Rectal smooth muscle tissue (tissue), 1 donor: ENCODE measurements at regions not wholly inside any gene's neighbourhood (a gene's known extent, or its start where the extent isn't known, plus 50 kb on each side); places are given as distances from the start of the nearest gene placed in this dataset.

Experiments used
- H3K27ac ChIP-seq: one replicate; pipeline ENCODE4 v1.7.0; 2013; ENCODE audit warnings: low read depth, low read length, inconsistent platforms
- H3K27me3 ChIP-seq: one replicate; pipeline ENCODE4 v1.7.0; 2013; ENCODE audit warnings: low read length; ENCODE audit not compliant: control insufficient read depth, insufficient read depth
- H3K36me3 ChIP-seq: one replicate; pipeline ENCODE4 v1.7.0; 2013; ENCODE audit warnings: low read length; ENCODE audit not compliant: control insufficient read depth, insufficient read depth
- H3K4me1 ChIP-seq: one replicate; pipeline ENCODE4 v1.7.0; 2013; ENCODE audit warnings: low read length; ENCODE audit not compliant: control insufficient read depth, insufficient read depth
- H3K4me3 ChIP-seq: one replicate; pipeline ENCODE4 v1.7.0; 2013; ENCODE audit warnings: low read length
- H3K9ac ChIP-seq: one replicate; pipeline ENCODE4 v1.7.0; 2013; ENCODE audit warnings: low read length

DNA sequence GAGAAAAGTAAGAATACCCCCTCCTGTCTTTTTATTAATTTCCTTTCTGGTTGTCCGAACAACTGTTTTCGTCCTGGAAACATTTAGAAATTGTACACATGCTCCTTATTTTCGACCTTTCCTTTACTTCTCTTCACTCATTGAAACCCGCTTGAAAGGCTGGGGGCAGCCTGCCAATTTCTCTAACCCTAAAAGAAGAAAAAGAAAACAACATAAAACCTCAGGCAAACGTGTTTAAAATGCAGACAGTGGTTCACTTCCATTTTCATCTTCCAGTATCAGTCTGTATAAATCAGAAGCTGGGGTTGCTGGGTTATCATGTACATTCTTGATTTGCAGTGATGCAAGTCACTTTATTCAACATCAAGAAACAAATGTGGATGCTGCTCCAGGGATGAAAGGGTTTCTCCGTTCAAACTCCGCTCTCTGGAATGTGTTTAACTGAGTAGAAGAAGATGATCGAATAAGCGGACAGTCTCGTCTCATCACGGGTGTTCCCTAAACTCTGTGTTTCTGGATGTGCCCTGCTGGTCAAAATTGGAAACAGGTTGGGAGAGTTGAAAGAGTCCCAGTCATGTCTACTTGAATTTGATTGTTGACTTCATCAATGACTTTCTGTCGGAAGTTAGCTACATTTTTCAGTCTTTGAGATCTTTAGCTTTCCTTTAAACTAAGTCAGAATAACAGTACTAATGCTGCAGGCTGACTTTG, 1042.2 kb downstream of the BCL11B start:
- no peaks in the 10 kb centered on the region for H3K36me3 ChIP-seq
- no peaks in the 10 kb centered on the region for H3K4me1 ChIP-seq
- no peak overlapping the region for H3K27ac ChIP-seq
- H3K9ac ChIP-seq = no peak overlapping the region
- H3K4me3 ChIP-seq = no peak overlapping the region
- no peaks in the 10 kb centered on the region for H3K27me3 ChIP-seq

DNA sequence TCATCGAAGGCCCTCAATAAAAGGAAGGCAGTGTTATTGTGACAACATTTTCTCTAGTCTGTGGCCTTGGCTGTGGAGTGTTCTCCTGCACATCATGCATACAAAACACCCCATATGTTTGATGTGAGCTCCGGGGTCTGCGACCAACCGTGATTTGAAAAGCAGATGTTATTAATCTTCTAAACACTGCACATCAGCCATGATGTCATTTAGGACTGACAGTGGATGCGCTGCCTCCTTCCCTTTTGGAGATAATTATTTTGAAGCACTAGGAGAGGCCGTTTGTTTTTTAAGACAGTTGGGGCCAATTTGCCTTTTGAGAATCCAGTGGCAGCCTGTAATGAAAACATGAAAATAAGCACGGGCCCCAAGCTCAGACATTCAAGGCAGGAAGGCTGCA, 1041.6 kb downstream of the BCL11B start:
- no peak overlapping the region for H3K4me3 ChIP-seq
- H3K27ac ChIP-seq = no peak overlapping the region
- no peaks in the 10 kb centered on the region for H3K36me3 ChIP-seq
- H3K27me3 ChIP-seq = no peaks in the 10 kb centered on the region
- H3K9ac ChIP-seq = no peak overlapping the region
- no peaks in the 10 kb centered on the region for H3K4me1 ChIP-seq

DNA sequence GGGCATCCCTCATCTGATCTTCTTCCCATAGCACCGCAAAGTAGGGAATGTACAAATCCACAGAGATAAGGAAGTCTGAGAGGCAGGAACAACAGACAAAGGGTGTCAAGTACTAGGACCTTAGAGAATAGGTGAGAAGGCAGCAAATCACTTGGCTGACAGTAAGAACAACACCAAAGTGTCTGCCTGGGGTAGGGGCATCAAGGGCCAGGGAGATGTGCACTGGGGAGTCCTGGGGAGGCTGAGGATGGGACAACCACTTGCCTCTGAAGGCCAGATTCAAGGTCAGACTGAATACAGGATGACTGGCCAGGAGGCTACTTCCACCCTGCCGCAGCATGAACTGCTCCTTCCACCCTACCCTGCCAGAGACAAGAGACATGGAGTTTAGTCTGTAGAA, 1040.8 kb downstream of the BCL11B start:
- Histone ChIP-seq H3K4me3 (no peak overlapping the region), H3K27ac (no peak overlapping the region), H3K27me3 (no peaks in the 10 kb centered on the region), H3K9ac (no peak overlapping the region), H3K4me1 (no peaks in the 10 kb centered on the region), H3K36me3 (no peaks in the 10 kb centered on the region)

DNA sequence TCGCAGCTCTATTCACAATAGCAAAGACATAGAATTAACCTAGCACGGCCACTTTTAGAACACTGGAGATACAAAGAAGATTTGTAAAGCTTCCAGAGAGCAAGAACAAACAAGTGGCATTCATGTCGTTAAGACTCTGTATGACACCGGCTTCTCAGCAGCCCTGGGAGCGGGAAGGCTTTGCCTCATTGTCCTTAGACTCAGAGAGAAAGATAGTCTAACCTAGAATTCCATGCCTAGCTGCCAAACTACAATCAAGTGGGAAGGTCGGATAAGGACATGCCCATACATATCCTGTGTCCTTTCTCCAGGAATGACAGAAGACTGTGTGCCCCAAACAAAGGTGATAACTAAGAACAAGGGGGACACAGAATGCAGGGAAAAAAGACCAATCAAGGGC, 1038.3 kb downstream of the BCL11B start:
- Histone ChIP-seq H3K36me3 (no peaks in the 10 kb centered on the region), H3K27me3 (no peaks in the 10 kb centered on the region), H3K27ac (no peak overlapping the region), H3K9ac (no peak overlapping the region), H3K4me3 (no peak overlapping the region), H3K4me1 (no peaks in the 10 kb centered on the region)

DNA sequence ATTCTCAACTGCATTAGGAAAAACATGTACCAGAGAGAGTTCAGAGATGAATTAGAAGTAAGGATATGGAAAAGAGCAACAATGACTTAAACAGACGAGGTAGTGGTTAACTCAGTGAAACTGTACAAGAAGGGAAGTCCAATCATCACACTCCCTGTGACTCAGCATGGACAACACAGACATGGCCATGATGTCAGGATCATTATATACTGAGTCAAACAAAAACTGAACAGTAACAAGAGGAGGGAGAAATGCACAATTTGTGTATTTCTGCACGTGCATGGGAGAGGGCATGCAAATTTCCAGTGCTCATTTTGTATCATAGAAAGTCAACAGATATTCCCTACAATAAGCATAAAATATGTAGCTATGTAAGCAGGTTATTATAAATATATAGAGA, 1037.8 kb downstream of the BCL11B start:
- no peak overlapping the region for H3K9ac ChIP-seq
- H3K27me3 ChIP-seq = no peaks in the 10 kb centered on the region
- no peaks in the 10 kb centered on the region for H3K36me3 ChIP-seq
- H3K27ac ChIP-seq = no peak overlapping the region
- H3K4me1 ChIP-seq = no peaks in the 10 kb centered on the region
- H3K4me3 ChIP-seq = no peak overlapping the region

DNA sequence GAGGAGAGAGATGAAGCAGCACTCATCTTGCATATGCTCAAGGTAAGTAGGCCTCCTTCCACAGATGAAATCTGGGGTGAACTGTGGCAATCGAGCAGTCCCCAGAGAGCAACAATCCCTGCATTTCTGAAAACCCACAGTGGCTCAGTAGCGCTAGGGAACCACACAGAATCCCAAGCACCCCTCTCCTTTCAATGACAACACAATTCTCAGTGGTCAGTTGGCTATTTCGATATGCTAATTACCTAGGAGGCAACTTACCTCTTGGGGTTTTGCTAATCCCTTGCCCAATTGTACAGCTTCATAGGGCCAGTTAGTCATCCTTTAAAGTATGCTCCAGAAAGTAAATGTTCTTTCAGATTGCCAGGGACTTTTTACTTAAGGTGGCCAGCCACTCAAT, 1035.7 kb downstream of the BCL11B start:
- Histone ChIP-seq H3K9ac (no peak overlapping the region), H3K27me3 (no peaks in the 10 kb centered on the region), H3K27ac (no peak overlapping the region), H3K4me1 (no peaks in the 10 kb centered on the region), H3K4me3 (no peak overlapping the region), H3K36me3 (no peaks in the 10 kb centered on the region)

DNA sequence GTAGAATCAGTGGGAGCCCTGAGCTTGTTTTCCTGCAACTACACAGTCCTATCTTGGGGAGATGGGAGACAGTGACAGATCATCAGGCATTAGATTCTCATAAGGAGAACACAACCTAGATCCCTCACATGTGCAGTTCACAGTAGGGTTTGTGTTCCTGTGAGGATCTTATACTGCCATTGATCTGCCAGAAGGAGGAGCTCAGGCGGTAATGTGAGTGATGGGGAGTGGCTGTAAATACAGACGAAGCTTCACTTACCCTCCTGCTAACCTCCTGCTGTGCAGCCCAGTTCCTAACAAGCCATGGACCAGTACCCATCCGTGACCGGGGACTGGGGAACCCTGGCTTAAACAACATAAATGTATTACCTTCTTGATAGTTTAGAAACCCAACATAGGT, 1034.1 kb downstream of the BCL11B start:
- no peaks in the 10 kb centered on the region for H3K36me3 ChIP-seq
- no peaks in the 10 kb centered on the region for H3K4me1 ChIP-seq
- no peak overlapping the region for H3K27ac ChIP-seq
- H3K27me3 ChIP-seq = no peaks in the 10 kb centered on the region
- no peak overlapping the region for H3K9ac ChIP-seq
- no peak overlapping the region for H3K4me3 ChIP-seq

DNA sequence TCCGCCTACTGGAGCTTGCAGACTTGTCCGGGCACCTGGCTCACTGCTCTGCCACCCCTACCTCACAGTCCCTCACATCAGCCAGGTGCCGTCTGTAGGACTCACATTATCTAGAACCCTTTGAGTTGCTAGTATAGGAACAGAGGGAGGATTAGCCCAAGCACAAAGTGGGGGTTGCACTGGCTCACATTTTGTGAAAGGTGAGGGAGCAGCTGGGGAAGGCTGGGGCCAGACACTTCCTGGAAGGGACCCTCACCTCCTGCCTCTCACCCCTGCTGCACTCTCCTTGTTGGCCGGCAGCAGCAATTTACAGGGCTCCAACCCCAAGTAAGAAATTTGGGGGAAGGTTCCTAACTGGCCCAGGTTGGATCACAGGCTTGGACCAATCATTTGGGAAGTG, 1031.6 kb downstream of the BCL11B start:
- no peaks in the 10 kb centered on the region for H3K27me3 ChIP-seq
- H3K9ac ChIP-seq = no peak overlapping the region
- no peak overlapping the region for H3K27ac ChIP-seq
- no peaks in the 10 kb centered on the region for H3K36me3 ChIP-seq
- H3K4me3 ChIP-seq = no peak overlapping the region
- no peaks in the 10 kb centered on the region for H3K4me1 ChIP-seq

DNA sequence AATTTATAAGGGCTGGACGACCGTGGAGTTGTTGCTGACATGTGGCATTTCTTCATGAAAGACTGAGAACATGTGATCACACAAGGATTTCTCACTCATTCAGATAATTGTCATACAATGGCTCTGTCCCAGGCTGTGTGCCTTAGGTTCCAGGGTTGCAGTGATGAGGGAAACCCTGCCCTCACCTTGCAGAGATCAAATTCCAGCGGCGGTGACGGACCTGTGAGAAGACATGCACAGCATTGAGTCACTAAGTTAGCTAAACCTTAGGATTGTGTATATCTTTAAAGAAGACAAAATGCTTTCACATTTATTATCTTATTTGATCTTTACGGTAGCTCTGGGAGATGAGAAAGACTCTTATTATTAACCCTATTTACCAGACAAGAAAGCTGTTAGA, 1029.1 kb downstream of the BCL11B start:
- no peaks in the 10 kb centered on the region for H3K36me3 ChIP-seq
- H3K27ac ChIP-seq = no peak overlapping the region

DNA sequence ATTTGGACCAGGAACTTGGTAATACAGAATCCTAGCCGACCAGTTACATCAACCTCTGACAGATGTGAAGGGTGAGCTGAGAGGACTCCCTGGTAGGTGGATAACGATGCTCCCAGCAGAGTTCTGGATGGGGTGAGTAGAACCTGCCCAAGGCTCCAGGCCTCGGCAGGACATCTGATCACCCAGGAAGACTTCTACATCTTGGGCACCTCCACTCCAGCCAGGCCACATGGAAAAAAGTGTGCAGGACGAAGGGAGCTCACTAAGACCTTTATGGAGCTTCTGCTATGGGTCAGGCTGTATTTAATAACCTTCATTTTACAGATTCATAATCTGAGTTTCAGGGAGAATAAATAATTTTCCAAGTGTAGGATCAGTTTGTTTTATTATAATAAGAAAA, 1028.7 kb downstream of the BCL11B start:
- Histone ChIP-seq H3K9ac (no peak overlapping the region), H3K4me1 (no peaks in the 10 kb centered on the region), H3K36me3 (no peaks in the 10 kb centered on the region), H3K27me3 (no peaks in the 10 kb centered on the region), H3K27ac (no peak overlapping the region), H3K4me3 (no peak overlapping the region)

More for the DNA sequence above, 1029.1 kb downstream of the BCL11B start:
- Histone ChIP-seq H3K4me3 (no peak overlapping the region), H3K4me1 (no peaks in the 10 kb centered on the region), H3K27me3 (no peaks in the 10 kb centered on the region), H3K9ac (no peak overlapping the region)

DNA sequence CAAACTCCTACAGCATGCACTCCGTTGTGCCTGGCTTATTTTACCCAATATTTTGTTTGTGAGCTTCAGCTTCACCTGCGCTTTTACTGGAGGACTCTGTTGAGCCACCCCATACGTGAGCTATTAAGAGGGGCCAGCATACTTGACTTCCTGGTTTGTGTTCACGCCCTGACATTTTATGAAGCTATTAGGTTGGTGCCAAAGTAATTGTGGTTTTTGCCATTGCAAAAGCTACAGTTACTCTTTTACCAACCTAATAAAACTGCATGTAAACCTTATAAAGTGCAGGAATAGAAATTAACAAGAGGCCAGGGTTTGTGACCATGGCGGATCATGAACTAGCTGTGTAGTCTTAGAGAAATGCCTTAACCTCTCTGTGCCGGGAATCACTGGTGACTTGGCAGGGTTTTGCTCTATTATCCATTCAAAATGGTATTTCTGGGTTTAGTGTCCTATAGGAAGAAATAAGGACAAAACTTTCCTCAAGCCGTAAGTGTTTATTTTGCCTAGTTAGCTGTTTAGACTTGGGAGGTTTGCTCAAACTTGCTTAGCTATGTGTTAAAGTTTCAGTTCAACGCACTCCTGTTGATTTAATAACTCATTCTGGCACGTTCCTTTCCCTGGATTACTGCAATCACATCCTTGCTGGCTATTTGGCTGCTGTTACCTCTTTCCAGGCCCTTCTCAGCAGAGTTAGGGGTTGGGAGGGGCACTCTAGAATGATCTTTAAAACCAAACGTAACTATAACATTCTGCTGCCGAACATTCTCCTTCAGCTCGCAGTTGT, 1027.6 kb downstream of the BCL11B start:
- Histone ChIP-seq H3K27me3 (no peaks in the 10 kb centered on the region), H3K27ac (no peak overlapping the region), H3K4me1 (no peaks in the 10 kb centered on the region), H3K36me3 (no peaks in the 10 kb centered on the region), H3K4me3 (no peak overlapping the region), H3K9ac (no peak overlapping the region)

DNA sequence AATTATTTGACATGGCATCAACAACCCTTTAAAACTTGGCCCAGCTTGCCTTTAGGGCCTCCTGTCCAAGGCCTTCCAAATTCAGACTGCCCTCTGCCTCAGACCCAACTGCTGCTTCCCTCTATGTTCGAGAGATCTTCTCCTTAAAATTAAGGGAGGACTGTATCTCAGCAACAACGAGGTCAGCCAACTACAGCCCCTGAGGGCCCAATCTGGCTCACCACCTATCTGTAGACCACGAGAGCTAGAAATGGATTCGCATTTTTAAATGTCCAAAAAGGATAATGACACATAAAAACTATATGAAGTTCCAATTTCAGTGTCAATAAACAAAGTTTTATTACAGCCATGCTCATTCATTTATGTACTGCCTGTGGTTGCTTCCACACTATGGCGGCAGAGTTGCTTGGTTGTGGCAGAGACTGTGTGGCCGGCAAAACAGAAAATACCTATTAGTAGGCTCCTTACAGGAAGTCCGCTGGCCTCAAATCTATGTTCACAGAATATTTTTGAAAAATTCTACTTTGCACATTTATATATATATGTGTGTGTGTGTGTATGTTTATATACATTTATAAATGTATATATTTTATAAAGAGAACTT, 1026.9 kb downstream of the BCL11B start:
- Histone ChIP-seq H3K4me3 (no peak overlapping the region), H3K27ac (no peak overlapping the region), H3K9ac (no peak overlapping the region), H3K4me1 (no peaks in the 10 kb centered on the region), H3K27me3 (no peaks in the 10 kb centered on the region), H3K36me3 (no peaks in the 10 kb centered on the region)
